ENCODE measurements at regions not wholly inside any gene's neighbourhood (a gene's known extent, or its start where the extent isn't known, plus 50 kb on each side); places are given as distances from the start of the nearest gene placed in this dataset.

GRCh38 chr7:46391231-46392201 lies 470.4 kb upstream of the IGFBP3 start (continued):
- TF ChIP-seq RNF2 (IDR thresholded peaks at IDR 0.05; ENCODE audit: borderline replicate concordance, low read depth, low read length, missing control alignments, poor library complexity, severe bottlenecking) (no peak), RFX5 (IDR thresholded peaks at IDR 0.05; ENCODE audit: borderline replicate concordance, low read depth, low read length) (no peak)

Measured in H1 (cell line).